Sigmoid colon (tissue), 6 donors: ENCODE measurements at regions not wholly inside any gene's neighbourhood (a gene's known extent, or its start where the extent isn't known, plus 50 kb on each side); places are given as distances from the start of the nearest gene placed in this dataset.

Source experiments
- DNase-seq: peaks from one replicate; pipeline ENCODE4 v3.0.0-alpha.2; 2019
- H3K27ac ChIP-seq, 4 donors: fragments of 200-600 bp; sonication (generic); one replicate each; pipeline ENCODE4 v1.5.1; 2016 to 2019; ENCODE audit warnings: mild to moderate bottlenecking in 1 of 4
- H3K27me3 ChIP-seq, 3 donors: fragments of 200-600 bp; sonication (generic); one replicate each; pipeline ENCODE4 v1.5.1; 2019; ENCODE audit warnings: mild to moderate bottlenecking in 1 of 3
- H3K36me3 ChIP-seq, 4 donors: fragments of 200-600 bp; sonication (generic); one replicate each; pipeline ENCODE4 v1.5.1; 2016 to 2019
- H3K4me1 ChIP-seq, 4 donors: fragments of 200-600 bp; sonication (generic); one replicate each; pipeline ENCODE4 v1.5.1; 2017 to 2019
- H3K4me3 ChIP-seq, 4 donors: fragments of 200-600 bp; sonication (generic); one replicate each; pipeline ENCODE4 v1.5.1; 2017 to 2019; ENCODE audit warnings: mild to moderate bottlenecking in 2 of 4, moderate library complexity in 1 of 4
- H3K9me3 ChIP-seq, 4 donors: fragments of 200-600 bp in 3 of 4; sonication (generic) in 3 of 4; one replicate each; pipeline versions ENCODE4 v1.5.1 to v1.6.1; 2013 to 2019
- CTCF ChIP-seq, 4 experiments: fragments of 450-650 bp in 3 of 4; fragments of 200-600 bp in 1 of 4; IDR thresholded peaks; one replicate each; pipeline ENCODE4 v1.5.1; 2016 to 2019; ENCODE audit warnings: antibody characterized with exemption in 4 of 4, mild to moderate bottlenecking in 3 of 4, moderate library complexity in 2 of 4
- EP300 ChIP-seq, 4 donors: sonication (generic); formaldehyde crosslinking; IDR thresholded peaks; one replicate each; pipeline ENCODE4 v1.6.1; 2017; ENCODE audit warnings: antibody characterized with exemption in 4 of 4
- POLR2A ChIP-seq, 2 donors: fragments of 450-650 bp; IDR thresholded peaks; one replicate each; pipeline ENCODE4 v1.6.1; 2016; ENCODE audit warnings: antibody characterized with exemption in 2 of 2, mild to moderate bottlenecking in 2 of 2, moderate library complexity in 2 of 2
- POLR2AphosphoS5 ChIP-seq, 4 donors: sonication (generic); formaldehyde crosslinking; IDR thresholded peaks; one replicate each; pipeline ENCODE4 v1.6.1; 2017; ENCODE audit warnings: antibody characterized with exemption in 4 of 4
- WGBS, 2 donors: extraction: QIAGEN DNeasy Blood & Tissue Kit; methylation state at CpG; one replicate each; pipeline ENCODE4 v1.1.7; 2013; 5-methylcytosine and 5-hydroxymethylcytosine counted together
- intact Hi-C: fragments of 100-400 bp; cut with DNase I; formaldehyde crosslinking; loops from one replicate; pipeline ENCODE4 v1.15.1; 2023
- donor health status: healthy with polysubstance abuse.
- donor health status: healthy.

GRCh38 chr21:27047283-27047657, 80.4 kb upstream of the ADAMTS5 start:
- peaks cover 0 to 24% (median 18%) of the 10 kb centered on the region in 4 donors for H3K4me1 ChIP-seq
- DNase-seq, result no peak
- H3K36me3 ChIP-seq, result no peaks in the 10 kb centered on the region
- peak overlapping the region; percentile 35 to 69 (median 54) for H3K27ac ChIP-seq
- H3K4me3 ChIP-seq, result no peak overlapping the region
- no peaks in the 10 kb centered on the region for H3K27me3 ChIP-seq
- intact Hi-C loops, result no loop called here
- TF ChIP-seq POLR2A (IDR thresholded peaks at IDR 0.05) (no peak), POLR2AphosphoS5 (IDR thresholded peaks at IDR 0.05) (peak in 3 of 4 donors; percentile 11 to 40 (median 26))
- H3K9me3 ChIP-seq, result no peaks in the 10 kb centered on the region
- WGBS, 2 donors, result 56 to 61% methylated on average over 3 of the region's 3 CpGs

GRCh38 chr21:27045281-27045985, 78.5 kb upstream of the ADAMTS5 start:
- intact Hi-C loops, result no loop called here

GRCh38 chr21:27043377-27043776, 76.5 kb upstream of the ADAMTS5 start:
- TF ChIP-seq EP300 (IDR thresholded peaks at IDR 0.05), result no peak
- no peak for TF ChIP-seq POLR2AphosphoS5 (IDR thresholded peaks at IDR 0.05)
- TF ChIP-seq POLR2A (IDR thresholded peaks at IDR 0.05), result no peak
- no peak overlapping the region for H3K27ac ChIP-seq
- 64 to 79% methylated on average over 1 of the region's 1 CpG for WGBS, 2 donors
- H3K4me1 ChIP-seq, result peaks cover 0 to 22% (median 18%) of the 10 kb centered on the region in 4 donors
- intact Hi-C loops, result no loop called here
- no peak for DNase-seq
- no peaks in the 10 kb centered on the region for H3K9me3 ChIP-seq
- no peaks in the 10 kb centered on the region for H3K36me3 ChIP-seq
- no peak overlapping the region for H3K4me3 ChIP-seq
- H3K27me3 ChIP-seq, result no peaks in the 10 kb centered on the region

More at GRCh38 chr21:27045281-27045985, 78.5 kb upstream of the ADAMTS5 start:
- DNase-seq, result no peak
- Histone ChIP-seq H3K27me3 (no peaks in the 10 kb centered on the region), H3K36me3 (no peaks in the 10 kb centered on the region), H3K9me3 (no peaks in the 10 kb centered on the region), H3K4me1 (peaks cover 0 to 24% (median 18%) of the 10 kb centered on the region in 4 donors), H3K27ac (no peak overlapping the region), H3K4me3 (no peak overlapping the region)
- 57 to 75% methylated on average over 3 of the region's 3 CpGs for WGBS, 2 donors
- TF ChIP-seq EP300 (IDR thresholded peaks at IDR 0.05) (no peak), POLR2AphosphoS5 (IDR thresholded peaks at IDR 0.05) (no peak), CTCF (IDR thresholded peaks at IDR 0.05) (no peak), POLR2A (IDR thresholded peaks at IDR 0.05) (no peak)

- intact Hi-C loops, result no loop called here
- WGBS, 2 donors, result 91 to 95% methylated on average over 2 of the region's 2 CpGs
- peaks cover 0 to 9% (median 0%) of the 10 kb centered on the region in 4 donors for H3K4me1 ChIP-seq
- no peaks in the 10 kb centered on the region for H3K27me3 ChIP-seq
- H3K4me3 ChIP-seq, result no peak overlapping the region
- TF ChIP-seq POLR2AphosphoS5 (IDR thresholded peaks at IDR 0.05) (no peak), CTCF (IDR thresholded peaks at IDR 0.05) (no peak), POLR2A (IDR thresholded peaks at IDR 0.05) (no peak), EP300 (IDR thresholded peaks at IDR 0.05) (no peak)
- H3K9me3 ChIP-seq, result no peaks in the 10 kb centered on the region
- no peak for DNase-seq
- no peaks in the 10 kb centered on the region for H3K36me3 ChIP-seq
- no peak overlapping the region for H3K27ac ChIP-seq
These were observed 74.0 kb upstream of the ADAMTS5 start for GRCh38 chr21:27040738-27041469.

GRCh38 chr21:27036736-27037301, 69.9 kb upstream of the ADAMTS5 start:
- Histone ChIP-seq H3K4me3 (no peak overlapping the region), H3K27me3 (no peaks in the 10 kb centered on the region), H3K9me3 (no peaks in the 10 kb centered on the region), H3K36me3 (no peaks in the 10 kb centered on the region), H3K4me1 (peaks cover 0 to 9% (median 0%) of the 10 kb centered on the region in 4 donors), H3K27ac (no peak overlapping the region)
- WGBS, 2 donors, result 84 to 90% methylated on average over 3 of the region's 3 CpGs
- TF ChIP-seq POLR2A (IDR thresholded peaks at IDR 0.05) (no peak), CTCF (IDR thresholded peaks at IDR 0.05) (no peak), POLR2AphosphoS5 (IDR thresholded peaks at IDR 0.05) (no peak), EP300 (IDR thresholded peaks at IDR 0.05) (no peak)
- intact Hi-C loops, result no loop called here
- no peak for DNase-seq
